WTC11 (cell line): ENCODE measurements at regions not wholly inside any gene's neighbourhood (a gene's known extent, or its start where the extent isn't known, plus 50 kb on each side); places are given as distances from the start of the nearest gene placed in this dataset.

Experiments
- ATAC-seq: fragments of 200-7000 bp; cut with Tn5 transposase; 2 replicates; pipeline ENCODE4 v1.10.0; 2021; ENCODE audit warnings: mild to moderate bottlenecking, moderate library complexity
- CTCF ChIA-PET: fragments of 300-600 bp; sonication (Branson Sonifier 250); formaldehyde crosslinking; loops from one replicate; lab custom pipeline; 2021; ENCODE audit warnings: antibody characterized with exemption; lab: Charles Lee
- POLR2A ChIA-PET: fragments of 350-600 bp; sonication (Branson Sonifier 250); formaldehyde crosslinking; loops from one replicate; lab custom pipeline; 2021; ENCODE audit warnings: antibody characterized with exemption; lab: Charles Lee
- DNase-seq: peaks from one replicate; pipeline ENCODE4 v3.0.0; 2021; ENCODE audit warnings: low spot score
- H3K27ac Mint-ChIP-seq: 2 replicates; pipeline ENCODE4 v1.8.0; 2021; ENCODE audit warnings: mixed read lengths
- H3K27me3 Mint-ChIP-seq: 2 replicates; pipeline ENCODE4 v1.8.0; 2021; ENCODE audit warnings: low read depth, mild to moderate bottlenecking, moderate library complexity, mixed read lengths
- H3K36me3 Mint-ChIP-seq: 2 replicates; pipeline ENCODE4 v1.8.0; 2021; ENCODE audit warnings: mixed read lengths
- H3K4me1 Mint-ChIP-seq: 2 replicates; pipeline ENCODE4 v1.8.0; 2022; ENCODE audit warnings: mixed read lengths
- H3K4me3 Mint-ChIP-seq: 2 replicates; pipeline ENCODE4 v1.8.0; 2021; ENCODE audit warnings: mild to moderate bottlenecking, moderate library complexity, mixed read lengths
- H3K9me3 Mint-ChIP-seq: 2 replicates; pipeline ENCODE4 v1.8.0; 2021; ENCODE audit warnings: mixed read lengths
- ATF1 ChIP-seq: sonication (generic); formaldehyde crosslinking; IDR thresholded peaks from 2 replicates; pipeline ENCODE4 v1.8.1; 2023; ENCODE audit warnings: mild to moderate bottlenecking, moderate library complexity, missing genetic modification reagents
- ATF2 ChIP-seq: sonication (generic); formaldehyde crosslinking; IDR thresholded peaks from 2 replicates; pipeline ENCODE4 v1.8.1; 2022; ENCODE audit warnings: low read depth, missing genetic modification reagents, borderline replicate concordance
- ATF3 ChIP-seq: sonication (generic); formaldehyde crosslinking; conservative IDR thresholded peaks from 2 replicates; pipeline ENCODE4 v1.8.1; 2022; ENCODE audit warnings: mild to moderate bottlenecking, missing genetic modification reagents
- ATF6 ChIP-seq: sonication (generic); formaldehyde crosslinking; IDR thresholded peaks from 2 replicates; pipeline ENCODE4 v1.8.1; 2023; ENCODE audit warnings: mild to moderate bottlenecking, missing genetic modification reagents
- CREB1 ChIP-seq: sonication (generic); formaldehyde crosslinking; IDR thresholded peaks from 2 replicates; pipeline ENCODE4 v1.8.0; 2023; ENCODE audit warnings: mild to moderate bottlenecking, missing genetic modification reagents
- CTCF ChIP-seq: fragments of 200-600 bp; IDR thresholded peaks from 2 replicates; pipeline ENCODE4 v1.8.0; 2022; ENCODE audit warnings: antibody characterized with exemption
- ESRRA ChIP-seq: sonication (generic); formaldehyde crosslinking; IDR thresholded peaks from 2 replicates; pipeline ENCODE4 v1.8.1; 2022; ENCODE audit warnings: mild to moderate bottlenecking, missing genetic modification reagents, borderline replicate concordance
- FOXP1 ChIP-seq: sonication (generic); formaldehyde crosslinking; IDR thresholded peaks from 2 replicates; pipeline ENCODE4 v1.8.0; 2022; ENCODE audit warnings: missing genetic modification reagents, mild to moderate bottlenecking, moderate library complexity, borderline replicate concordance
- GABPB1 ChIP-seq: sonication (generic); formaldehyde crosslinking; IDR thresholded peaks from 2 replicates; pipeline ENCODE4 v1.8.1; 2023; ENCODE audit warnings: mild to moderate bottlenecking, missing genetic modification reagents
- HMGXB4 ChIP-seq: sonication (generic); formaldehyde crosslinking; IDR thresholded peaks from 2 replicates; pipeline ENCODE4 v1.8.1; 2023; ENCODE audit warnings: mild to moderate bottlenecking, moderate library complexity, missing genetic modification reagents
- JAZF1 ChIP-seq: fragments of 250-450 bp; sonication (Bioruptor Pico); IDR thresholded peaks from 2 replicates; pipeline ENCODE4 v1.9.0; 2021; ENCODE audit warnings: moderate library complexity, mild to moderate bottlenecking, inconsistent platforms
- JUN ChIP-seq: sonication (generic); formaldehyde crosslinking; IDR thresholded peaks from 2 replicates; pipeline ENCODE4 v1.8.0; 2023; ENCODE audit warnings: mild to moderate bottlenecking, missing genetic modification reagents
- MXD4 ChIP-seq: fragments of 250-450 bp; sonication (Bioruptor Pico); IDR thresholded peaks from 2 replicates; pipeline ENCODE4 v1.8.0; 2021; ENCODE audit warnings: mild to moderate bottlenecking, moderate library complexity, borderline replicate concordance
- NFYB ChIP-seq: sonication (generic); formaldehyde crosslinking; conservative IDR thresholded peaks from 2 replicates; pipeline ENCODE4 v1.8.0; 2022; ENCODE audit warnings: low read depth, missing genetic modification reagents
- NR1H2 ChIP-seq: sonication (generic); formaldehyde crosslinking; IDR thresholded peaks from 2 replicates; pipeline ENCODE4 v1.9.0; 2021; ENCODE audit warnings: mild to moderate bottlenecking, moderate library complexity, missing genetic modification reagents
- NR2C2 ChIP-seq: sonication (generic); formaldehyde crosslinking; IDR thresholded peaks from 2 replicates; pipeline ENCODE4 v1.8.0; 2022; ENCODE audit warnings: mild to moderate bottlenecking, missing genetic modification reagents
- NR3C1 ChIP-seq: sonication (generic); formaldehyde crosslinking; conservative IDR thresholded peaks from 2 replicates; pipeline ENCODE4 v1.8.1; 2023; ENCODE audit warnings: low read depth, mild to moderate bottlenecking, missing genetic modification reagents
- OVOL2 ChIP-seq: fragments of 250-450 bp; sonication (Bioruptor Pico); IDR thresholded peaks from 2 replicates; pipeline ENCODE4 v1.9.0; 2021; ENCODE audit warnings: mild to moderate bottlenecking, borderline replicate concordance
- SP1 ChIP-seq: sonication (generic); formaldehyde crosslinking; conservative IDR thresholded peaks from 2 replicates; pipeline ENCODE4 v1.8.1; 2022; ENCODE audit warnings: missing genetic modification reagents
- TCF7 ChIP-seq: sonication (generic); formaldehyde crosslinking; IDR thresholded peaks from 2 replicates; pipeline ENCODE4 v1.8.0; 2022; ENCODE audit warnings: mild to moderate bottlenecking, low read depth, missing genetic modification reagents, moderate library complexity
- ZBTB21 ChIP-seq: sonication (generic); formaldehyde crosslinking; IDR thresholded peaks from 2 replicates; pipeline ENCODE4 v1.8.1; 2023; ENCODE audit warnings: mild to moderate bottlenecking, missing genetic modification reagents, borderline replicate concordance
- ZBTB43 ChIP-seq: sonication (generic); formaldehyde crosslinking; IDR thresholded peaks from 2 replicates; pipeline ENCODE4 v1.8.1; 2023; ENCODE audit warnings: mild to moderate bottlenecking, missing genetic modification reagents
- ZNF121 ChIP-seq: sonication (generic); formaldehyde crosslinking; IDR thresholded peaks from 2 replicates; pipeline ENCODE4 v1.8.0; 2023; ENCODE audit warnings: missing genetic modification reagents
- ZNF317 ChIP-seq: sonication (generic); formaldehyde crosslinking; IDR thresholded peaks from 2 replicates; pipeline ENCODE4 v1.8.1; 2023; ENCODE audit warnings: low read depth, mild to moderate bottlenecking, moderate library complexity, missing genetic modification reagents, borderline replicate concordance
- ZNF423 ChIP-seq: fragments of 250-450 bp; sonication (Bioruptor Pico); IDR thresholded peaks from 2 replicates; pipeline ENCODE4 v2.1.2; 2022; ENCODE audit warnings: mild to moderate bottlenecking, moderate library complexity
- ZNF671 ChIP-seq: fragments of 250-450 bp; sonication (Bioruptor Pico); IDR thresholded peaks from 2 replicates; pipeline ENCODE4 v1.8.0; 2021; ENCODE audit warnings: mild to moderate bottlenecking

GRCh38 chr20:7703996-7704395 lies 236.3 kb downstream of the HAO1 start:
- Mint-ChIP-seq H3K4me1 (peaks cover 11% of the 10 kb centered on the region), H3K27ac (no peak overlapping the region), H3K36me3 (no peaks in the 10 kb centered on the region), H3K9me3 (peaks cover 9% of the 10 kb centered on the region), H3K27me3 (no peaks in the 10 kb centered on the region; the same call in 1 of the 2 replicates), H3K4me3 (no peak overlapping the region)
- no peak for ATAC-seq
- CTCF ChIA-PET, result no interaction called here
- no peak for DNase-seq
- POLR2A ChIA-PET, result interaction anchor here (0.5 kb wide), 1 partner anchor 1062 kb away, joined by 4 read pairs; no protein-coding TSS in a partner anchor
- TF ChIP-seq ESRRA (no peak), ZNF671 (CRISPR knock-in tag) (no peak), FOXP1 (CRISPR knock-in tag) (no peak), NFYB (CRISPR knock-in tag) (no peak), ATF6 (CRISPR knock-in tag) (no peak), JUN (CRISPR knock-in tag) (no peak), ATF3 (CRISPR knock-in tag) (no peak), MXD4 (CRISPR knock-in tag) (no peak), CREB1 (no peak)

- H3K4me3 Mint-ChIP-seq, result no peak overlapping the region
- H3K4me1 Mint-ChIP-seq, result peaks cover 9% of the 10 kb centered on the region
- ChIA-PET POLR2A (no interaction called here), CTCF (no interaction called here)
- H3K9me3 Mint-ChIP-seq, result peaks cover 4% of the 10 kb centered on the region; the same call in 1 of the 2 replicates
- H3K27ac Mint-ChIP-seq, result no peak overlapping the region
- no peaks in the 10 kb centered on the region; the same call in 1 of the 2 replicates for H3K27me3 Mint-ChIP-seq
- no peak for TF ChIP-seq ZNF423
- TF ChIP-seq ZNF317 (CRISPR knock-in tag), result no peak
- DNase-seq (no peak), ATAC-seq (no peak)
- H3K36me3 Mint-ChIP-seq, result no peaks in the 10 kb centered on the region
These were observed 232.1 kb downstream of the HAO1 start for GRCh38 chr20:7708112-7708511.

- peaks cover 4% of the 10 kb centered on the region; the same call in 1 of the 2 replicates for H3K9me3 Mint-ChIP-seq
- no peak overlapping the region for H3K4me3 Mint-ChIP-seq
- ATAC-seq, result no peak
- H3K27me3 Mint-ChIP-seq, result no peaks in the 10 kb centered on the region; the same call in 1 of the 2 replicates
- CTCF ChIA-PET, result no interaction called here
- H3K27ac Mint-ChIP-seq, result no peak overlapping the region
- H3K4me1 Mint-ChIP-seq, result peaks cover 3% of the 10 kb centered on the region
- H3K36me3 Mint-ChIP-seq, result no peaks in the 10 kb centered on the region
- no peak for DNase-seq
- no peak for TF ChIP-seq CTCF
- TF ChIP-seq ZBTB43 (CRISPR knock-in tag), result no peak
- TF ChIP-seq ZNF121 (CRISPR knock-in tag), result no peak
- TF ChIP-seq SP1, result no peak
- no peak for TF ChIP-seq NR1H2 (CRISPR knock-in tag)
- no peak for TF ChIP-seq ATF2 (CRISPR knock-in tag)
- TF ChIP-seq NR3C1, result no peak
- TF ChIP-seq NR2C2 (CRISPR knock-in tag), result no peak
- no peak for TF ChIP-seq TCF7
- TF ChIP-seq HMGXB4 (CRISPR knock-in tag), result no peak
- TF ChIP-seq ZBTB21 (CRISPR knock-in tag), result no peak
- no peak for TF ChIP-seq ZNF671 (CRISPR knock-in tag)
- TF ChIP-seq ATF1 (CRISPR knock-in tag), result no peak
- no peak for TF ChIP-seq FOXP1 (CRISPR knock-in tag)
- TF ChIP-seq GABPB1, result no peak
- TF ChIP-seq ESRRA, result no peak
- no peak for TF ChIP-seq ZNF423
- TF ChIP-seq OVOL2 (CRISPR knock-in tag), result no peak
- TF ChIP-seq JAZF1 (CRISPR knock-in tag), result no peak
- POLR2A ChIA-PET, result no interaction called here
These were observed 231.5 kb downstream of the HAO1 start for GRCh38 chr20:7708782-7709181.
